ENCODE measurements at regions not wholly inside any gene's neighbourhood (a gene's known extent, or its start where the extent isn't known, plus 50 kb on each side); places are given as distances from the start of the nearest gene placed in this dataset.

DNA sequence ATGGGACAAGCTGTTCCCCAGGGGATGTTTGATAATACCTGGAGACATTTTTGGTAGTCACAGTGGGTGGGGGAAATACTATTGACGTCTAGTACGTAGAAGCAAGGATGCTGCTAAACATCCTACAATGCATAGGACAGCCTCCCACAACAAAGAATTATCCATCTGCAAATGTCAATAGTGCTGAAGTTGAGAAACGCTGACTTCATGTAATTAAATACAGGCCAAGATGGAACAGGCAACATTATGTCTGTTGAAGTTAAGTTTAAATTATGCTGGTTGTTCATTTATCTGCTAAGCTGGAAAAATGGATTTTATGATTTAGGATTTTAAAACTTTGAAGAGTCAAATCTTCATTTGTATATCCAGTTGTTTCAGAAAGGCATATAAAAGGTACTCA, 341.2 kb upstream of the DYNLRB2 start:
- intact Hi-C loops (cut with micrococcal nuclease; ENCODE audit: unreplicated experiment), result no loop called here
- BruUV-seq (replicated peaks), result no TSS peak
- Histone ChIP-seq H3K9me3 (ENCODE audit: control insufficient read depth, insufficient read depth, low read depth, low read length) (no peaks in the 10 kb centered on the region), H3K27me3 (ENCODE audit: control insufficient read depth, insufficient read depth, low read length) (no peaks in the 10 kb centered on the region), H3K27ac (ENCODE audit: low read length) (no peak overlapping the region), H3K36me3 (ENCODE audit: control insufficient read depth, insufficient read depth, low read length) (no peaks in the 10 kb centered on the region), H3K4me3 (ENCODE audit: low read depth in 2 of 2, low read length in 2 of 2) (no peak overlapping the region), H3K4me1 (ENCODE audit: control insufficient read depth, insufficient read depth, low read length) (no peaks in the 10 kb centered on the region)
- TF ChIP-seq, protein P1, sequence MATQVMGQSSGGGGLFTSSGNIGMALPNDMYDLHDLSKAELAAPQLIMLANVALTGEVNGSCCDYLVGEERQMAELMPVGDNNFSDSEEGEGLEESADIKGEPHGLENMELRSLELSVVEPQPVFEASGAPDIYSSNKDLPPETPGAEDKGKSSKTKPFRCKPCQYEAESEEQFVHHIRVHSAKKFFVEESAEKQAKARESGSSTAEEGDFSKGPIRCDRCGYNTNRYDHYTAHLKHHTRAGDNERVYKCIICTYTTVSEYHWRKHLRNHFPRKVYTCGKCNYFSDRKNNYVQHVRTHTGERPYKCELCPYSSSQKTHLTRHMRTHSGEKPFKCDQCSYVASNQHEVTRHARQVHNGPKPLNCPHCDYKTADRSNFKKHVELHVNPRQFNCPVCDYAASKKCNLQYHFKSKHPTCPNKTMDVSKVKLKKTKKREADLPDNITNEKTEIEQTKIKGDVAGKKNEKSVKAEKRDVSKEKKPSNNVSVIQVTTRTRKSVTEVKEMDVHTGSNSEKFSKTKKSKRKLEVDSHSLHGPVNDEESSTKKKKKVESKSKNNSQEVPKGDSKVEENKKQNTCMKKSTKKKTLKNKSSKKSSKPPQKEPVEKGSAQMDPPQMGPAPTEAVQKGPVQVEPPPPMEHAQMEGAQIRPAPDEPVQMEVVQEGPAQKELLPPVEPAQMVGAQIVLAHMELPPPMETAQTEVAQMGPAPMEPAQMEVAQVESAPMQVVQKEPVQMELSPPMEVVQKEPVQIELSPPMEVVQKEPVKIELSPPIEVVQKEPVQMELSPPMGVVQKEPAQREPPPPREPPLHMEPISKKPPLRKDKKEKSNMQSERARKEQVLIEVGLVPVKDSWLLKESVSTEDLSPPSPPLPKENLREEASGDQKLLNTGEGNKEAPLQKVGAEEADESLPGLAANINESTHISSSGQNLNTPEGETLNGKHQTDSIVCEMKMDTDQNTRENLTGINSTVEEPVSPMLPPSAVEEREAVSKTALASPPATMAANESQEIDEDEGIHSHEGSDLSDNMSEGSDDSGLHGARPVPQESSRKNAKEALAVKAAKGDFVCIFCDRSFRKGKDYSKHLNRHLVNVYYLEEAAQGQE (IDR thresholded peaks at IDR 0.05; ENCODE audit: insufficient read depth in 1 of 2, low read depth in 2 of 2, low read length in 1 of 2), result no peak
- TF ChIP-seq POLR2AphosphoS5 (IDR thresholded peaks at IDR 0.05; ENCODE audit: low read depth, low read length) (no peak), SIN3A (IDR thresholded peaks at IDR 0.05; ENCODE audit: borderline replicate concordance, insufficient read depth, low read depth, low read length) (no peak), TCF7L2 (IDR thresholded peaks at IDR 0.05; ENCODE audit: low read depth, low read length) (no peak)
- TF ChIP-seq, protein P2, sequence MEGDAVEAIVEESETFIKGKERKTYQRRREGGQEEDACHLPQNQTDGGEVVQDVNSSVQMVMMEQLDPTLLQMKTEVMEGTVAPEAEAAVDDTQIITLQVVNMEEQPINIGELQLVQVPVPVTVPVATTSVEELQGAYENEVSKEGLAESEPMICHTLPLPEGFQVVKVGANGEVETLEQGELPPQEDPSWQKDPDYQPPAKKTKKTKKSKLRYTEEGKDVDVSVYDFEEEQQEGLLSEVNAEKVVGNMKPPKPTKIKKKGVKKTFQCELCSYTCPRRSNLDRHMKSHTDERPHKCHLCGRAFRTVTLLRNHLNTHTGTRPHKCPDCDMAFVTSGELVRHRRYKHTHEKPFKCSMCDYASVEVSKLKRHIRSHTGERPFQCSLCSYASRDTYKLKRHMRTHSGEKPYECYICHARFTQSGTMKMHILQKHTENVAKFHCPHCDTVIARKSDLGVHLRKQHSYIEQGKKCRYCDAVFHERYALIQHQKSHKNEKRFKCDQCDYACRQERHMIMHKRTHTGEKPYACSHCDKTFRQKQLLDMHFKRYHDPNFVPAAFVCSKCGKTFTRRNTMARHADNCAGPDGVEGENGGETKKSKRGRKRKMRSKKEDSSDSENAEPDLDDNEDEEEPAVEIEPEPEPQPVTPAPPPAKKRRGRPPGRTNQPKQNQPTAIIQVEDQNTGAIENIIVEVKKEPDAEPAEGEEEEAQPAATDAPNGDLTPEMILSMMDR (IDR thresholded peaks at IDR 0.05), result no peak
- DNase-seq (ENCODE audit: low read depth, low spot score) (no peak), ATAC-seq (no peak)
- ChIA-PET POLR2A (no interaction called here), CTCF (no interaction called here)
- in situ Hi-C loops (cut with HindIII; ENCODE audit: low pct_unique_long_range_greater_than_20kb, low sequenced_read_pairs), result no loop called here

DNA sequence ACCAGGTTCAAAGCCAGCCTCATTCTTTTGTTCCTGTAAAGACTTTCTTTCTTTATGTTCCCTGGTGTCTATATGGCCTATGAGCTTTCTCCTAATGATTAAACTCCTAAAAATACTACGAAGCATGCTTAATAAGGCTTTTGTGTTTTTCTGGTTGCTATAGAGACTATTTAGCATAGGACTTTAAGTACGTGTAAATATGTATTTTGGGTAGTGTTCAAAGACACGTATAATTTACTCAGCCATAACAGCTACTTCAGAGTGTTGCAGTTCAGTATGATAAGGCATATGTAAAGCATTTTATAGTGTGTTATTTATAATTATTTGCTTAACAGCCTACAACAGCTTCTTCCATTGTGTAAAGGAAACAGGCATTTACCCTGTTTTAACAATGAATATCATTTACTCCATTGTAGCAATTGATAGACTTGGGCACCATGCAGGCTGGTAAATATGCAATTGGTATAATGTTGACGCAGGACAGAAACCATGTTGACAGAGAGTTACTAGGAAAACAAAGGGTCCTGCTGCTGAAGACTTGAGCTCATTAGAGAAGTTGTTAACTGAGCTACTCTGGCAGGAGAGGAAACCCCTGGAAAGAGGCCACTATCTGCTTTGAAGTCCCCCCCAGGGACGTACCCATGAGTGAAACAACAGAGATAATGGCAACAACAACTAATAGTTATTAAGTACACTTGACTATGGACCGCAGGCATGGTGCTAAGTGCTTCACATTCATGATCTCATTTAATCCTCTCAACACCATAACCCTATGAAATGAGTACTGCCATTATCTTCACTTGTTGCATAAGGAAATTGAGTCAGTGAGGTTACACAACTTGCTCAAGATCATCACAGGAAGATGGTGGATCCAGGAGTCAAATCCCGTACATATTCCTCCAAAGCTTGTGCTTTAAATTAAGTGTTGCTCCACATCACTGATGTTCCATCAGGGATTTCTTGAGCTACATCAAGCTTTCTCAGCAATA, 342.2 kb upstream of the DYNLRB2 start:
- BruUV-seq (replicated peaks), result no TSS peak
- CTCF ChIA-PET, result no interaction called here
- ATAC-seq, result no peak

More for the DNA sequence above, 342.2 kb upstream of the DYNLRB2 start:
- Histone ChIP-seq H3K27me3 (ENCODE audit: control insufficient read depth, insufficient read depth, low read length) (no peaks in the 10 kb centered on the region), H3K9me3 (ENCODE audit: control insufficient read depth, insufficient read depth, low read depth, low read length) (no peaks in the 10 kb centered on the region), H3K36me3 (ENCODE audit: control insufficient read depth, insufficient read depth, low read length) (no peaks in the 10 kb centered on the region), H3K4me1 (ENCODE audit: control insufficient read depth, insufficient read depth, low read length) (no peaks in the 10 kb centered on the region), H3K4me3 (ENCODE audit: low read depth in 2 of 2, low read length in 2 of 2) (no peak overlapping the region), H3K27ac (ENCODE audit: low read length) (no peak overlapping the region)
- POLR2A ChIA-PET, result no interaction called here
- intact Hi-C loops (cut with micrococcal nuclease; ENCODE audit: unreplicated experiment) (no loop called here), in situ Hi-C loops (cut with HindIII; ENCODE audit: low pct_unique_long_range_greater_than_20kb, low sequenced_read_pairs) (no loop called here)
- TF ChIP-seq, protein P2 (IDR thresholded peaks at IDR 0.05), result no peak
- no peak for DNase-seq (ENCODE audit: low read depth, low spot score)
